WI38 (cell line): ENCODE measurements at regions not wholly inside any gene's neighbourhood (a gene's known extent, or its start where the extent isn't known, plus 50 kb on each side); places are given as distances from the start of the nearest gene placed in this dataset.

Experiments used
- H3K4me3 ChIP-seq: 2 replicates; pipeline ENCODE4 v1.5.1; 2011; ENCODE audit warnings: low read depth, mild to moderate bottlenecking, control low read depth, low read length
- TF ChIP-seq, protein P1 (sequence below): IDR thresholded peaks from 2 replicates; pipeline ENCODE4 v1.5.1; 2012; ENCODE audit warnings: low read depth, mild to moderate bottlenecking, control low read depth, low read length

DNA sequence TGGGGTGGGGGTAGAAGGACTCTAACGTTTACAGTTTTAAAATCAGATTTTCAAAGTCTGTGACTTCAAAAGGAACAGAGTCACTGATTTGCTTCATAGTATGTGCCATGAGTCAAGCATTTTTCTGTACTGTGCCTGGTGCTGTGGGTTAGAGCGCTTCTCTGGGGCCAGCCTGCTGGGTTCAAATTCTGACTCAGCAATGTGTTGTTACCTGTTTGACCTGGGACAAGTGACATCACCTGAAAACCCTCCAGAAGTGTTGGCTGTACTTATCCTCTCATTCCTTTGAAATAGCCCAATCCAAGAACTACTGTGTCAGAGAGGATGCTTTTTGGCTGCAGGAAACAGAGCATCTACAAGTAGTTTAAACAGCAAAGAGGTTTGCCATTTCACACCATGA is 101.7 kb downstream of the LSM3 start:
- TF ChIP-seq, protein P1, sequence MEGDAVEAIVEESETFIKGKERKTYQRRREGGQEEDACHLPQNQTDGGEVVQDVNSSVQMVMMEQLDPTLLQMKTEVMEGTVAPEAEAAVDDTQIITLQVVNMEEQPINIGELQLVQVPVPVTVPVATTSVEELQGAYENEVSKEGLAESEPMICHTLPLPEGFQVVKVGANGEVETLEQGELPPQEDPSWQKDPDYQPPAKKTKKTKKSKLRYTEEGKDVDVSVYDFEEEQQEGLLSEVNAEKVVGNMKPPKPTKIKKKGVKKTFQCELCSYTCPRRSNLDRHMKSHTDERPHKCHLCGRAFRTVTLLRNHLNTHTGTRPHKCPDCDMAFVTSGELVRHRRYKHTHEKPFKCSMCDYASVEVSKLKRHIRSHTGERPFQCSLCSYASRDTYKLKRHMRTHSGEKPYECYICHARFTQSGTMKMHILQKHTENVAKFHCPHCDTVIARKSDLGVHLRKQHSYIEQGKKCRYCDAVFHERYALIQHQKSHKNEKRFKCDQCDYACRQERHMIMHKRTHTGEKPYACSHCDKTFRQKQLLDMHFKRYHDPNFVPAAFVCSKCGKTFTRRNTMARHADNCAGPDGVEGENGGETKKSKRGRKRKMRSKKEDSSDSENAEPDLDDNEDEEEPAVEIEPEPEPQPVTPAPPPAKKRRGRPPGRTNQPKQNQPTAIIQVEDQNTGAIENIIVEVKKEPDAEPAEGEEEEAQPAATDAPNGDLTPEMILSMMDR = no peak
- no peak overlapping the region for H3K4me3 ChIP-seq

DNA sequence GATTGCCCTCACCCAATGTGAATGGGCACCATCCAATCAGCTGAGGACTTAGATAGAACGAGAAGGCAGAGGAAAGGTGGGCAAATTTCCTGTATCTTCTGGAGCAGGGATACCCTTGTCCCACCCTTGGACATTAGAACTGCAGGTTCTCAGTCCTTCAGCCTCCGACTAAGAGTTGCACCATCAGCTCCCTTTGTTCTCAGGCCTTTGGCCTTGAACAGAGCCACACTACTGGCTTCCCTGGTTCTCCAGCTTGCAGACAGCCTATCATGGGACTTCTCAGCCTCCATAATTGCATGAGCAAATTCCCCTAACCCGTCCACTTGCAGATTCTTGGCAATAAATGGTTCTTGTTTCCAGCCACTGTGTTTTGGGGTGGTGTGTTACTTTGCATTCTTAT is 102.4 kb downstream of the LSM3 start:
- no peak overlapping the region for H3K4me3 ChIP-seq
- TF ChIP-seq, protein P1 = no peak

DNA sequence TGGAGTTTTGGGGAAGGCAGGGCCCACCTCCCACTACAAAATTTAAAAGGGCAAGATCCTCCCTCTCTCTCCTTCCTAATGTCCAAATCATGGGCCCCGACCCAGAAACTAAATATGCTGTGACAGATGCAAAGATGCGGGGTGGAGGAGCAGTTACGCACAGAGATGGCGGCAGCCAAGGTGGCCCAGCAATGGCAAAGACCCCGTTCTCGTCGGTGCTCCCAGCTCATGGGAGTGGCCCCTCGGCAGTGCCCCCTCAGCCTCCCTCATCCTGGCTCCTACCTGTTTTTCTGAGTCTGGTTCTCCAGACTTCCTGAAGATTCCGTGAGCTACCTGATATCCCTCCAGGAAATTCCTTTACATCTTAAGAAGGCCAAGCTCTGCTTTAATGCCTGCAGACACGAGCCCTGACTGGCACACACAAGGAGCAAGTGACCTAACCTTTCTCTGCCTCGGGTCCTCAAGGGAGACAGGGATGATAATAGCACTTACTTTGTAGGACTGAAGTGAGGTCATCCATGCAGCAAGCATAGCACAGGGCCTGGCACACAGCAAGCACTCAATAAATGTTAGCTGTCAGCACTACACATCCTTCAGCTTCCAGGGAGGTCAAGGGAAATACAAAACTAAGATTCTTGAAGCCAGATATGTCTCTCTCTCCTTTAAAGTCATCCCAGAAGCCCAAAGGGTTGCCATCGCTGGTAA is 103.5 kb downstream of the LSM3 start:
- TF ChIP-seq, protein P1 = no peak
- no peak overlapping the region for H3K4me3 ChIP-seq

DNA sequence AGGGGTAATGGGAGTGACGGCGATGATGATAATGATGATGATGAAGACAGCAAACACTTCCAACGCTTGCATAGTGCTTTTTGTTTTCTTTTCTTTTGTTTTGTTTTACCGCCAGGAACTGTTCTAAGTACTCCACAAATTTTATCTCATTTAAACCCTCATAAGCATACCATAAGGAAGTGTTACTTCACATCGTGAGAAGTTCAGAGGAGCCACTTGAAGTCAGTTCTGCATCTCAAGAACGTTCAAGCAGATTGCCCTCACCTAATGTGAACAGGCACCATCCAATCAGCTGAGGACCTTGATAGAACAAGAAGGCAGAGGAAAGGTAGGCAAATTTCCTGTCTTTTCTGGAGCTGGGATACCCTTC is 104.1 kb downstream of the LSM3 start:
- TF ChIP-seq, protein P1 = no peak
- H3K4me3 ChIP-seq = no peak overlapping the region

DNA sequence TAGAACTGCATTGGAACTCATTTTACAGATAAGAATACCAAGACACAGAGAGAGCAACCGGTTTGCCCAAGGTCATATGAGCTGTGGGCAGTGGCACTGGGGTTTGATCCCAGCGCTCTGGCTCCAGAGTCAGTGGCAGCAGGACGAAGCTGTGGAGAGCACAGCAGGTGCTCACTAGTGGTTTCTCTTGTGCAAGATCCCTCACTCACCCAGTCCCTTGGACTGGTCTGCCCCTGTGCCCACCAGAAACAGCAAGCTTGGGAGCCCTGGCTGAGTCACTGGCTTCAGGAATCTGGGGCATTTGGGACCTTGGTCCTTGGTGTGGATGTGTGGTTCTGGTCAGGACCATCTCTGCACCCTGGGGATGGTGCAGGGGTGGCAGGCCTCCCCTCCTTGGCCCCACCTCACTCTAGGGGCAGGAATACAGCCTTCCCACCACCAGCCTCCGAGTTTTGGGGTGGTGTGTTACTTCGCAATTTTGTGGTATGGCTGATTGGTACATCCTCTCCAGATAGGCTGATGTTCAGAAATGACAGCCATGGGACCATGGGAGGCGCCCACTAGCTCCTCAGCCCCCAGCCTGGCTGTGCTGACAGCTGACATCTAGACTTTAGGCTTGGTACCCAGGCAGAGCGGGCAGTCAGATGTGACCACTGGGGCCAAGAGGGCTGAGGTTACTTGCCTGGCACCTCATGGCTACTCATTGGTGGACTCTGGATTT is 104.6 kb downstream of the LSM3 start:
- TF ChIP-seq, protein P1 = no peak
- H3K4me3 ChIP-seq = no peak overlapping the region

DNA sequence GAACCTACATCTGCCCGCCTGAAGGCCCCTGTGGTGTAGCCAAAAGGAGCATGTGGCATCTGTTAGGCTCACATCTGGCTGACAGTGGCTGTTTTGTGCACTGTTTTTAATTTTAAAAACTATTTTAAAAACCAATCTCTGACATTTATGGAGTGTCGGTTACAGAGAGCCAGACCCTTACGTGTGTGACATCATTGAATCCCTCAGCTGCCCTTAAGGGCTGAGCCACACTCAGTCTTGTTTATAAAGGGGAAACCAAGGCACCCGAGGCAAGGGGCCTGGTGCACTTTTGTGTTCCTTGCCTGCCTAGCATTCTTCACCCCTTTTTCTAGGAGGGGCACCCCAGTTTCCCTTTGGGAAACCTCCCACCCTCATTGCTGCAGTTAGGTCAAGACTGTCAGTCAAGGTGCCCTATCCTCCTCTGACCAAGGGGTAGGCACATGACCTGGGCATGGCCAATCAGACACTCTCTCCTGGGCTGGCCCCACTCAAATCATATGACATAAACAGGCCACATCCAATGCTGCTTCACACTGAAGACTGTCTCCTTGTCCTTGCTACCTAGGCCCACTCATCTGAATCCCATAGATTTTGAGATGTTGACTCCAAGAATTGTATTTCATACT is 105.3 kb downstream of the LSM3 start:
- no peak overlapping the region for H3K4me3 ChIP-seq
- TF ChIP-seq, protein P1 = no peak
